ENCODE measurements at regions not wholly inside any gene's neighbourhood (a gene's known extent, or its start where the extent isn't known, plus 50 kb on each side); places are given as distances from the start of the nearest gene placed in this dataset.

DNA sequence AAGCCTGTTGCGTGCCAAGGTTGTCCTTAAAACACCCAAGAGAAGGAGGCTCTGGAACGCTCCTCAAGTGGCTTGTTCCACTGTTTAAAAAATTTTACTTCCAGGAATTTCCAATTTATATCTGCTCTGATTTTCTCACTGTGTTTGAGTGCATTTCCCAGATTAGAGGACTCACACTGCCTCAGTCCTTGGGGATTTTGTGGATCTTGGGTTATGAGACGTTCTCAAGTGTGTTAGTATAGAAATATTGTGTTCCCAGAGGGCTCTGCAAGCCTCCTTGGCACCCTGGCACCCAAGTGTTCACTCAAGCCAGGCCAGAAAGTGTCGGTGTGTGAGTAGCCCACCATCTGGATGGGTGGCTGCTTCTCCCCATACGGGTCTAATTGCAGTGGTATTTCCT, 192.2 kb downstream of the SNX10 start:
- ATAC-seq (ENCODE audit: low read depth) (no peak), DNase-seq (no peak)
- Histone ChIP-seq H3K4me2 (ENCODE audit: low read depth, low read length) (no peak overlapping the region), H3K79me1 (ENCODE audit: low read depth in 1 of 2, low read length in 2 of 2) (no peaks in the 10 kb centered on the region), H2AFZ (replicated peaks; ENCODE audit: low read length, poor library complexity) (no peak overlapping the region), H2AK5ac (ENCODE audit: low read depth, low read length) (no peak overlapping the region), H3K9me1 (ENCODE audit: insufficient read depth, low read length) (no peaks in the 10 kb centered on the region), H2AK9ac (replicated peaks; ENCODE audit: low read depth, low read length, poor library complexity) (no peak overlapping the region), H3K23ac (ENCODE audit: low read depth, low read length) (no peak overlapping the region), H2BK15ac (ENCODE audit: low read depth, low read length) (no peak overlapping the region), H3K36me3 (ENCODE audit: control insufficient read depth, insufficient read depth, low read length) (no peaks in the 10 kb centered on the region), H3K27me3 (ENCODE audit: control insufficient read depth, insufficient read depth, low read length) (no peaks in the 10 kb centered on the region), H4K20me1 (ENCODE audit: insufficient read depth, low read length) (no peaks in the 10 kb centered on the region), H3K4ac (ENCODE audit: low read depth, low read length) (no peak overlapping the region), H3K27ac (ENCODE audit: insufficient read depth, low read length) (no peak overlapping the region), H3K56ac (ENCODE audit: extremely low read depth, insufficient read depth, low read length) (no peak overlapping the region), H4K8ac (ENCODE audit: low read depth in 2 of 2, low read length in 2 of 2) (no peak overlapping the region), H3K4me1 (ENCODE audit: control insufficient read depth, insufficient read depth, low read length) (no peaks in the 10 kb centered on the region), H3K14ac (replicated peaks; ENCODE audit: low read depth, low read length) (no peak overlapping the region), H4K91ac (ENCODE audit: insufficient read depth, low read depth, low read length) (no peak overlapping the region), H3K9ac (ENCODE audit: low read depth, low read length) (no peak overlapping the region), H3K9me3 (ENCODE audit: control insufficient read depth, insufficient read depth, low read length) (no peaks in the 10 kb centered on the region), H2BK120ac (ENCODE audit: low read depth, low read length) (no peak overlapping the region), H3K18ac (ENCODE audit: low read depth, low read length) (no peak overlapping the region), H4K5ac (ENCODE audit: low read depth, low read length) (no peak overlapping the region), H2BK20ac (ENCODE audit: low read depth, low read length) (no peak overlapping the region), H2BK5ac (ENCODE audit: low read depth, low read length, poor library complexity, severe bottlenecking) (no peak overlapping the region), H3K4me3 (ENCODE audit: insufficient read depth, low read depth, low read length) (no peak overlapping the region)
- TF ChIP-seq RCOR1 (IDR thresholded peaks at IDR 0.05; ENCODE audit: insufficient replicate concordance, low read length): no peak
- no peak for TF ChIP-seq RFX5 (IDR thresholded peaks at IDR 0.05; ENCODE audit: low read depth, low read length)
- TF ChIP-seq MAFK (IDR thresholded peaks at IDR 0.05; ENCODE audit: low read depth, low read length): no peak
- no peak for TF ChIP-seq MXI1 (IDR thresholded peaks at IDR 0.05; ENCODE audit: borderline replicate concordance, low read depth, low read length)
- no peak for TF ChIP-seq BHLHE40 (IDR thresholded peaks at IDR 0.05; ENCODE audit: low read depth, low read length)
- TF ChIP-seq MAZ (IDR thresholded peaks at IDR 0.05; ENCODE audit: borderline replicate concordance, low read depth, low read length): no peak
- no peak for TF ChIP-seq CEBPB (IDR thresholded peaks at IDR 0.05; ENCODE audit: low read depth, low read length)
- POLR2A ChIA-PET (ENCODE audit: unreplicated experiment): no interaction called here
- CTCF ChIA-PET: no interaction called here
- BruUV-seq (replicated peaks): no TSS peak
- in situ Hi-C loops (cut with MboI; ENCODE audit: low sequenced_read_pairs) (no loop called here), intact Hi-C loops (cut with micrococcal nuclease) (no loop called here), dilution Hi-C loops (cut with HindIII; ENCODE audit: low sequenced_read_pairs, unreplicated experiment) (no loop called here)
- no CpG with 5 or more reads among the region's 5 CpGs for WGBS, 2 experiments (ENCODE audit: extremely low coverage in 2 of 2, insufficient read length in 1 of 2)
